Loucy (cell line): ENCODE measurements at regions not wholly inside any gene's neighbourhood (a gene's known extent, or its start where the extent isn't known, plus 50 kb on each side); places are given as distances from the start of the nearest gene placed in this dataset.

Source experiments
- H2AFZ ChIP-seq: fragments of 200-600 bp; sonication (generic); 2 replicates; pipeline ENCODE4 v1.6.0; 2016; ENCODE audit warnings: antibody characterized with exemption, mild to moderate bottlenecking, low read length, moderate library complexity
- H3F3A ChIP-seq: fragments of 200-600 bp; 2 replicates; pipeline ENCODE4 v1.6.0; 2016; ENCODE audit warnings: antibody characterized with exemption, low read depth, mild to moderate bottlenecking
- H3K27me3 ChIP-seq: fragments of 200-600 bp; sonication (generic); 2 replicates; pipeline ENCODE4 v1.6.1; 2014; ENCODE audit warnings: low read length, mild to moderate bottlenecking; ENCODE audit not compliant: insufficient read depth, poor library complexity, severe bottlenecking
- H3K36me3 ChIP-seq: fragments of 200-600 bp; sonication (generic); 2 replicates; pipeline ENCODE4 v1.6.1; 2016; ENCODE audit warnings: low read length; ENCODE audit not compliant: insufficient read depth
- H3K4me1 ChIP-seq: fragments of 200-600 bp; sonication (generic); 2 replicates; pipeline ENCODE4 v1.5.1; 2014; ENCODE audit warnings: low read length, mild to moderate bottlenecking; ENCODE audit not compliant: insufficient read depth, poor library complexity, severe bottlenecking
- H3K4me2 ChIP-seq: fragments of 200-600 bp; sonication (generic); 2 replicates; pipeline ENCODE4 v1.6.0; 2014; ENCODE audit warnings: antibody characterized with exemption, low read length, low read depth, mild to moderate bottlenecking; ENCODE audit not compliant: poor library complexity, severe bottlenecking
- H3K4me3 ChIP-seq: fragments of 200-600 bp; sonication (generic); 2 replicates; pipeline ENCODE4 v1.5.1; 2014; ENCODE audit warnings: low read length, mild to moderate bottlenecking, mixed read lengths; ENCODE audit not compliant: poor library complexity, severe bottlenecking
- H3K79me2 ChIP-seq: fragments of 200-600 bp; sonication (generic); 2 replicates; pipeline ENCODE4 v1.6.1; 2014; ENCODE audit warnings: low read length; ENCODE audit not compliant: insufficient read depth
- H3K9ac ChIP-seq: fragments of 200-600 bp; sonication (generic); 2 replicates; pipeline ENCODE4 v1.6.0; 2014; ENCODE audit warnings: mild to moderate bottlenecking, low read depth, low read length, moderate library complexity; ENCODE audit not compliant: poor library complexity, severe bottlenecking
- H3K9me2 ChIP-seq: fragments of 200-600 bp; sonication (generic); replicated peaks from 2 replicates; pipeline ENCODE4 v1.6.1; 2016; ENCODE audit warnings: low read depth, low read length, mixed read lengths
- H3K9me3 ChIP-seq: fragments of 200-600 bp; sonication (generic); 2 replicates; pipeline ENCODE4 v1.6.1; 2014; ENCODE audit warnings: mild to moderate bottlenecking, antibody characterized with exemption, low read length, low read depth; ENCODE audit not compliant: insufficient read depth
- H4K20me1 ChIP-seq: fragments of 200-600 bp; sonication (generic); 2 replicates; pipeline ENCODE4 v1.6.0; 2014; ENCODE audit warnings: antibody characterized with exemption, low read length, mild to moderate bottlenecking; ENCODE audit not compliant: insufficient read depth, poor library complexity, severe bottlenecking
- EZH2phosphoT487 ChIP-seq: fragments of 200-600 bp; IDR thresholded peaks from 2 replicates; pipeline ENCODE4 v1.6.1; 2018; ENCODE audit warnings: antibody characterized with exemption, mild to moderate bottlenecking, moderate library complexity, borderline replicate concordance
- TF ChIP-seq, protein P1 (sequence below): fragments of 200-600 bp; sonication (generic); conservative IDR thresholded peaks from 2 replicates; pipeline ENCODE4 v1.5.1; 2014; ENCODE audit warnings: mild to moderate bottlenecking, antibody characterized with exemption, low read length

DNA sequence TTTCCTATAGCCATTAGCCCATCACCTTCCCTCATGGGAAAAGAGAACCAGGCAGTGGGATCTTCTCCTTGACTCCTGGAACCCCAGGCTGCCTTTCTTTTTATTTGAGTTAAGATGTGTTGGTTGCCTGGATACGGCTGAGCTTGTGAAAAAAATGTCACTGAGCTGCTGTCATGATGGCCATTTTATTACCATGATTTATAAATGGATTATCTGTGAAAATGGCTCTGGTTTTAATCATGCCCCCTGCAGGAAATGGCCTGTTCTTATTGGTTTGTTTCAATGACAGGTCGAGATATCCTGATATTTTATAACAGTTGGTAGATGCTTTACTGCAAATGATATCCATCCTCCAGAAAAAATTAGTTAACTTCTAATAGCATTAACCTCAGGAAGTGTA is 640.4 kb downstream of the CDH11 start:
- Histone ChIP-seq H3K27me3 (no peaks in the 10 kb centered on the region), H3K9ac (no peak overlapping the region), H4K20me1 (no peaks in the 10 kb centered on the region), H2AFZ (no peak overlapping the region), H3K4me2 (no peak overlapping the region), H3K4me1 (no peaks in the 10 kb centered on the region), H3K79me2 (no peaks in the 10 kb centered on the region), H3K9me2 (no peaks in the 10 kb centered on the region; the same call in 1 of the 2 replicates), H3K36me3 (no peaks in the 10 kb centered on the region), H3K9me3 (no peaks in the 10 kb centered on the region; the same call in 1 of the 2 replicates), H3F3A (no peaks in the 10 kb centered on the region), H3K4me3 (no peak overlapping the region)
- no peak for TF ChIP-seq EZH2phosphoT487
- TF ChIP-seq, protein P1, sequence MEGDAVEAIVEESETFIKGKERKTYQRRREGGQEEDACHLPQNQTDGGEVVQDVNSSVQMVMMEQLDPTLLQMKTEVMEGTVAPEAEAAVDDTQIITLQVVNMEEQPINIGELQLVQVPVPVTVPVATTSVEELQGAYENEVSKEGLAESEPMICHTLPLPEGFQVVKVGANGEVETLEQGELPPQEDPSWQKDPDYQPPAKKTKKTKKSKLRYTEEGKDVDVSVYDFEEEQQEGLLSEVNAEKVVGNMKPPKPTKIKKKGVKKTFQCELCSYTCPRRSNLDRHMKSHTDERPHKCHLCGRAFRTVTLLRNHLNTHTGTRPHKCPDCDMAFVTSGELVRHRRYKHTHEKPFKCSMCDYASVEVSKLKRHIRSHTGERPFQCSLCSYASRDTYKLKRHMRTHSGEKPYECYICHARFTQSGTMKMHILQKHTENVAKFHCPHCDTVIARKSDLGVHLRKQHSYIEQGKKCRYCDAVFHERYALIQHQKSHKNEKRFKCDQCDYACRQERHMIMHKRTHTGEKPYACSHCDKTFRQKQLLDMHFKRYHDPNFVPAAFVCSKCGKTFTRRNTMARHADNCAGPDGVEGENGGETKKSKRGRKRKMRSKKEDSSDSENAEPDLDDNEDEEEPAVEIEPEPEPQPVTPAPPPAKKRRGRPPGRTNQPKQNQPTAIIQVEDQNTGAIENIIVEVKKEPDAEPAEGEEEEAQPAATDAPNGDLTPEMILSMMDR, result no peak

DNA sequence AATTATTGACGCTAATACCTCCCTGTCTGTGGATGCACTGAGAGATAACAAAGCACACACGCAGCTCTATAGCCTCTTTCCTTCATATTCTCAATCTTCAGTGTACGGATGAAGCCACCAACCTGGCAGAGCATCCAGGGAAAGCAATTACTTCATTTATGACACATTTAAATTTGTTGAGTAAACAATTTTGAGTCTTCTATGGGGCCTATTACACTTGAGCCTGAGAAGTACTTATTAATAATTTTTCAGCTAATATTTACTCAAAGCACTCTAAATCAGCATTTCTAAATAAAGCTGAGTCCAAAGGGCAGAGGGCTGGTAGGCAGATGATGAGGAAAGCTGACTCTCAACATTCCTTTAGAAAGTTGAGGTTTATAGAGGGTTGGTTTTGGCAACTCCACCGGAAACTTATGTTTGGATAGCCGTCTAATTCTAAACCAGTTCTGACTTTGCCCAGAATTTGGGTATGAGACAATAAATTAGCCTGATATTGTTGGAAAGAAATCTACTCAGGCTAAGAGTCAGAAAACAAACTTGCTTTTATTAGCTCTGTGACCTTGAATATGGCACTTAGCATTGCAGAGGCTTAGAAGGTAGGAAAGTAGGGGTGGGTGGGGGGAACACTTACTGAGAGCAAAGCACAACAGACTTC is 643.5 kb downstream of the CDH11 start:
- no peak overlapping the region for H3K4me3 ChIP-seq
- H3K4me1 ChIP-seq, result no peaks in the 10 kb centered on the region
- no peak overlapping the region for H2AFZ ChIP-seq
- H4K20me1 ChIP-seq, result no peaks in the 10 kb centered on the region
- H3K9ac ChIP-seq, result no peak overlapping the region
- no peaks in the 10 kb centered on the region for H3K79me2 ChIP-seq
- no peaks in the 10 kb centered on the region for H3K36me3 ChIP-seq
- H3K4me2 ChIP-seq, result no peak overlapping the region
- TF ChIP-seq EZH2phosphoT487, result no peak
- TF ChIP-seq, protein P1, result no peak
- H3F3A ChIP-seq, result no peaks in the 10 kb centered on the region
- H3K27me3 ChIP-seq, result no peaks in the 10 kb centered on the region
- H3K9me2 ChIP-seq, result no peaks in the 10 kb centered on the region
- no peaks in the 10 kb centered on the region; the same call in 1 of the 2 replicates for H3K9me3 ChIP-seq

DNA sequence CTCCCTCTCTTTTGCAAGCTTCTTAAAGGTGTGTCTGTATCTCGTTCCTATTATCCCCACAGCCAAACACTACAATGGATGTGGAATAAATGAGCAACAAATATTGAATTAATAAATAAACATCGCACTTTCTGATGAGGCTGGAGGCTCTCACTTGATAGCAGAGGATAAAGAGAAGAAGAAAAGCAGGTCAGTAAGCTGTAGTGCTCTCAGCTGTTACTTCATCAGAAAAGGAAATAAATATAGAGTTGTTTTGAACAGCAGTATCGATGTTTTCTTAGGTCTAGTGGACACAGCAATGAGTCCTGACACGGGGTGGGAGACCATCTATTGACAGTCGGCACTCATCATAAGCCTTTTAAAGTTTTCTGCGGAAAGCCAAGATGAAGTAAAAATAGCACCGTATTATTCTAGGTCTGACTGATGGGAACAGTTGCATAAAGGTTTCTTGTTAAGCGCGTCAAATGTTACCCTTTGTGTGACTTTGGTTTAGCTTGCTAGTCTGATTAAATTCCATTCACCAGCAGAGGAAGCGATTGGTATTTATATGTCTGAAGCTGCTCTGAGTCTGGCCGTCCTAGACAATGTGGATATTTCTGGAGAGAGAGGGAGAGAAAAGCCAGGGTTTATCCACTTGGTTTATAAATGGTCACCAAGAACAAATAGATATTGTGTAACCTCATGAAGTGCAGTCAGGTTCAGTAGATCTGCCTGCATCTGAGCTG is 646.1 kb downstream of the CDH11 start:
- Histone ChIP-seq H3K79me2 (no peaks in the 10 kb centered on the region), H3K4me1 (no peaks in the 10 kb centered on the region), H3K4me2 (no peak overlapping the region), H2AFZ (no peak overlapping the region), H3K9me3 (no peaks in the 10 kb centered on the region; the same call in 1 of the 2 replicates), H3K36me3 (no peaks in the 10 kb centered on the region), H3K9me2 (no peaks in the 10 kb centered on the region), H4K20me1 (no peaks in the 10 kb centered on the region), H3K27me3 (no peaks in the 10 kb centered on the region), H3K9ac (no peak overlapping the region), H3F3A (no peaks in the 10 kb centered on the region), H3K4me3 (no peak overlapping the region)
- TF ChIP-seq EZH2phosphoT487, result no peak
- TF ChIP-seq, protein P1, result no peak
